ENCODE measurements at regions not wholly inside any gene's neighbourhood (a gene's known extent, or its start where the extent isn't known, plus 50 kb on each side); places are given as distances from the start of the nearest gene placed in this dataset.

GRCh38 chr5:68087866-68088265 lies 127.7 kb upstream of the PIK3R1 start:
- Histone ChIP-seq H3K9ac (ENCODE audit: extremely low read depth, insufficient read length, low read length) (no peak overlapping the region), H3T11ph (ENCODE audit: low read length) (no peak overlapping the region), H3K23me2 (ENCODE audit: insufficient read length, low read depth, low read length, poor library complexity, severe bottlenecking) (no peaks in the 10 kb centered on the region), H3K27ac (ENCODE audit: insufficient read length, low read depth, low read length) (no peak overlapping the region), H2AFZ (ENCODE audit: low read length) (no peak overlapping the region), H3K79me2 (ENCODE audit: insufficient read depth, low read length) (no peaks in the 10 kb centered on the region), H4K5ac (ENCODE audit: insufficient read length, low read depth, low read length) (no peak overlapping the region), H2BK20ac (ENCODE audit: low read depth, low read length, poor library complexity, severe bottlenecking) (no peak overlapping the region), H3K4ac (ENCODE audit: low read depth, low read length) (no peak overlapping the region), H3K79me1 (ENCODE audit: insufficient read depth, low read depth, low read length, poor library complexity, severe bottlenecking) (no peaks in the 10 kb centered on the region), H3K14ac (ENCODE audit: insufficient read depth, low read length) (no peak overlapping the region), H3K4me2 (ENCODE audit: insufficient read depth, insufficient read length, low read length) (no peak overlapping the region), H3K18ac (ENCODE audit: insufficient read length, low read depth, low read length) (no peak overlapping the region), H3K23ac (ENCODE audit: insufficient read length, low read depth, low read length) (no peak overlapping the region), H4K20me1 (ENCODE audit: control insufficient read depth, insufficient read depth, insufficient read length) (no peaks in the 10 kb centered on the region), H3K27me3 (ENCODE audit: insufficient read depth, low read length) (no peaks in the 10 kb centered on the region), H2BK12ac (ENCODE audit: insufficient read length, low read depth, low read length) (no peak overlapping the region), H2BK120ac (ENCODE audit: low read depth, low read length, poor library complexity, severe bottlenecking) (no peak overlapping the region), H3K56ac (ENCODE audit: insufficient read length, low read depth, low read length) (no peak overlapping the region), H2AK5ac (ENCODE audit: insufficient read length, low read length) (no peak overlapping the region), H3K4me1 (ENCODE audit: insufficient read depth, low read length) (no peaks in the 10 kb centered on the region), H3K9me3 (ENCODE audit: control insufficient read depth, low read depth, low read length) (no peaks in the 10 kb centered on the region), H2BK15ac (ENCODE audit: low read depth, low read length) (no peak overlapping the region), H4K8ac (replicated peaks; ENCODE audit: insufficient read length, low read depth, low read length) (no peak overlapping the region), H2BK5ac (ENCODE audit: insufficient read length, low read length) (no peak overlapping the region), H4K91ac (ENCODE audit: insufficient read length, low read depth, low read length) (no peak overlapping the region)
- WGBS (ENCODE audit: extremely low coverage, insufficient read length, low lambda C conversion rate), result no CpG with 5 or more reads among the region's 3 CpGs
- TF ChIP-seq CTCF (conservative IDR thresholded peaks at IDR 0.05), result no peak
- no peak overlapping the region for H3K27ac Mint-ChIP-seq
- peaks cover 0 to 5% (median 0%) of the 10 kb centered on the region in 3 experiments; a peak in 4 of 7 replicates for H3K36me3 Mint-ChIP-seq (ENCODE audit: insufficient read depth in 1 of 3, low read depth in 3 of 3)
- no peak for DNase-seq
- H3K4me3 Mint-ChIP-seq, result no peak overlapping the region
- no peaks in the 10 kb centered on the region for H3K4me1 Mint-ChIP-seq
- H3K9me3 Mint-ChIP-seq, result peaks cover 0 to 6% of the 10 kb centered on the region in 2 experiments; a peak in 2 of 5 replicates
- peaks cover 1% of the 10 kb centered on the region; the same call in 1 of the 2 replicates for H3K27me3 Mint-ChIP-seq (ENCODE audit: low read depth)
